GM18907 (cell line): ENCODE measurements at regions not wholly inside any gene's neighbourhood (a gene's known extent, or its start where the extent isn't known, plus 50 kb on each side); places are given as distances from the start of the nearest gene placed in this dataset.
A peak's percentile ranks its signal among the peaks of the same experiment; 100 is the strongest.

Experiments used
- ATAC-seq: cut with Tn5 transposase; IDR thresholded peaks from one replicate; pipeline ENCODE4 v1.9.1; 2021; ENCODE audit warnings: mild to moderate bottlenecking, moderate library complexity; ENCODE audit not compliant: unreplicated experiment

- no peak for ATAC-seq
These were observed 278.1 kb downstream of the HTR7 start for GRCh38 chr10:90579602-90580242.

GRCh38 chr10:90583416-90583815 is 274.4 kb downstream of the HTR7 start:
- ATAC-seq: no peak

- ATAC-seq: no peak
These were observed 270.8 kb downstream of the HTR7 start for GRCh38 chr10:90587081-90587491.

DNA sequence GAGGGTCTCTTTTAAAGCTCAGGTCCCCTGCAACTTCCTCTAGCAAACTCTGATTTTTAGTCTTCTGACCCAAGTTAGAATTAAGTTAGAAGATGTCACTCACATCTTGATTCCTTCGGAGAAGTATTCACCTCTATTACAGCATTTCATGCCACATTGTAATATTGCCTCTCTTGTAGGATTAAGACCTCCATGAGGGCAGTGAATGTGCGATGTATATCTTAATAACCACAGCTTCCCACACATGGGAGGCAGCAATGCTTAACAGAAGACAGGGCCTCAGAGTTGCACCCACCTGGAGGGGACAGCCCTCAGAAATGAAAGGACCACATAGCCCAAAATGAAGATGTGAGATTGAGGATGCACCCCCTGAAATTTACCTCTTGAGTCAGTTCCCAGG is 270.3 kb downstream of the HTR7 start:
- no peak for ATAC-seq

DNA sequence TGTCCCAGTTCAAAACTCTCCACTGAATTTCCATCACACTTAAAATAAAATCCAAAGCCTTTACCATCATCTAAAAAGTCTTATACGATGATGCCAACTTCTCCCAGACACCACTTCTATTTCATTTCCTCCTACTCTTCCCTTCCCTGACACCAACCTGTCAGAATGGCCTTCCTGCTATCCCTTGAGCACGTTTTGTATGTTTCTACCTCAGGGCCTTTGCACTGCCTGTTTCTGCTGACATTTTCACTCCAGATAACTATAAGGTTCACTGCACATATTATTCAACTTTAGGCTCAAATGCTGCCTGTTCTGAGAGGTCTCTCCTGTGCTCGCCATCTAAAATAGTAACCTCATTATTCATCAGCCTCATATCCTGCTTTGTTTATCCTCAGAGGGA is 269.6 kb downstream of the HTR7 start:
- ATAC-seq: no peak

DNA sequence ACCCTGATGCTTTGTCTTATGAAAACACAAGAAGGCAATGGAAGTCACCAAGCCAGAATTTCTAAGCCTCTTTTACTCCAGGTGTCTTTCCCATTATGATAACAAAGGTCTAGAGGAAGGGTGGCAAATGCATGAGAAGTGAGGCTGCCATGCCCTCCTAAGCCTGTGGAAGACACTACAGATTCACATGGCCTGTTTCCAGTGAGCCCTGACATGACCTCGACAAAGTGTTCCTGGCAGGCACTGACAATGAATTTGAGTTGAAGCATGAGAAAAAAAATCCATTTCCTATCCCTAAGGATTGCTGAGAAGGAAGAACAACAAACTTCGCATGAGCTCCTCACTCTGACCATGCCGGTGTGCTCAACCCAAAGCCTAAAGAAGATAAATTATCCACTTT is 268.0 kb downstream of the HTR7 start:
- no peak for ATAC-seq

DNA sequence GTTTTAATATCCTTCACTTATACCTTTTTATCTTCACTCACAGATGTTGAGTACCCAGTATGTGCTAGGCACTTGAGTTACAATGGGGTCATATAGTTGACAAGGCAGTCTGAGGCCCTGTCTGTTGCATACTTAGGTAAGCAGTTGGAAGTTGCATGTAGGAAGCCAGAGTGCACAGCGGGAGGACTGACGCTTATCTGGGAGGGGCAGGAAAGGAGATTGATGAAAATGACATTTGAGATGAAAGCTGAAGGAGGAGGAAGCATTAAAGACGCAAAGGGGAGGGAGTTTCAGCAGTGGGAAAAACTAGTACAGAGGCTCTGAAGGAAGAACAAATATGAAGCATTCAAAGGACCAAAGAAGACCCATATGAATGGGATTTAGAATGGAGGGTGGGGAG is 266.2 kb downstream of the HTR7 start:
- no peak for ATAC-seq

DNA sequence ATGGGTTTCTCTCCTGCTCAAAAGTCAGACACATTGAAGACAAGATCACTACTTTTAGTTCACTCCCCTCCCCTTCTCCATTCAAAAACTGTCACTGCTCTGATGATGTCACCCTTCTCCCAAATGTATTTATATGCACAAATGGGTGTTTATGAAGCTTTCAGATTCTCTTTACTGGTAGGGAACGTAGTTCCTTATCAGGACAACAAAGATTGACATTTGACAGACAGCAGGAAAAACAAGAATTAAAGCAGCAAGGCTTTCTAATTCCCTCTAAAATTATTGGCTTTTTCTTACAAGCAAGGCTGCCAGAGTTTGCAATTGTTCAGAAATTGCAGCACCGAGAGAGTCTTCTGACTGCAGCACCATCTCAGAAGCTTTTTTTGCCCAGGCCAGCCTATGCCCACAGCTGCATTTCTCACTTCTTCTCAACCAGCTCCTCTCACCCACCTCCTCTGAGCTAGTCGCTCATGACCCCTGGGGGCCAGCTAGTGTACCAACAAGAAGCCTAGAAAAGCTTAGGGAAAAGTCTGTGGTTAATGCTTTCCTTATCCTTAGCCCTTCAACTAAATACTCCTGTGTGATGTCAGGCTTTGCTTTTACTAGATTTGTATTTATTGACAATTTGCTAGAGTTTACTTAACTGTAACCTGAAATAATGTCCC is 265.1 kb downstream of the HTR7 start:
- peak; percentile 63 for ATAC-seq

GRCh38 chr10:90598513-90598912 is 259.3 kb downstream of the HTR7 start:
- ATAC-seq: no peak

- ATAC-seq: no peak
These were observed 254.8 kb downstream of the HTR7 start for GRCh38 chr10:90602862-90603610.

- ATAC-seq: no peak
These were observed 253.2 kb downstream of the HTR7 start for GRCh38 chr10:90604636-90605035.

GRCh38 chr10:90605506-90605905 is 252.3 kb downstream of the HTR7 start:
- no peak for ATAC-seq

DNA sequence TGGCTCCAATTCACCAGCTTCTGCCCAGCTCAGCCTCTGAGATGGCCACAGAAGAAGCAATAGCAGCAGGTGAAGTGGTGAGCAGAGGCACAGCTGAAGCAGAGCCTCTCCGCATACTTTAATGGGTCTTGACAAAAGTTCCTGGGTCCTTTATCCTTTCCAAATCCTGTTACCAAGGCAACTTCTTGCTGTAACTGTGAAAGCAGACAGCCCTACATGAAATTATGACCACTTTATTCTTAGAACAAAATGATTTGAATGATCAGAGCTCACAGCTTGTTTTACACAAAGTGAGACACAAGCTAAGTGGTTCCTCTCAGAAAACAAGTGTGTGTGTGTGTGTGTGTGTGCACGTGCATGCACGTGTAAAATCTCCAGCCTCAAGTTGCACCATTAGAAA is 245.6 kb downstream of the HTR7 start:
- no peak for ATAC-seq

GRCh38 chr10:90614631-90615030 is 243.2 kb downstream of the HTR7 start:
- ATAC-seq: no peak

DNA sequence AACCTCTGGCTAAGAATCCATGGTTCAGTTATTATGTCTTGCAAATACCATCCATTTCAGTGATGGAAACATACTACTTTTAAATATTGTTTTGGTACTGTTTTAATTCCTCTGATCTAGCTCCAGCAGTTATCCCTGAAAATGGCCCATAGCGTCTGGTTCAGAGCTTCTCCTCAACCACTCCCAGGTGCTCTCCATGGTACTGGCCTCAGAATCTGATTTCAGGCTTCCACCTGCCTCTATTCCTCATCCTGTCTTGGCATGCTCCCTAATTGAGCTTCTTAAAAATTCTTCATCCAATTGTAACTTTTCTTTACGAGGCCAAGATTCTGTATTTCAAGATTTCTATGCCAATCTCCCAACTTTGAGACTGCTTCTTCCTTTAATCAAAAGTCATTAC is 236.3 kb downstream of the HTR7 start:
- no peak for ATAC-seq

GRCh38 chr10:90635111-90635765 is 222.6 kb downstream of the HTR7 start:
- ATAC-seq: no peak

DNA sequence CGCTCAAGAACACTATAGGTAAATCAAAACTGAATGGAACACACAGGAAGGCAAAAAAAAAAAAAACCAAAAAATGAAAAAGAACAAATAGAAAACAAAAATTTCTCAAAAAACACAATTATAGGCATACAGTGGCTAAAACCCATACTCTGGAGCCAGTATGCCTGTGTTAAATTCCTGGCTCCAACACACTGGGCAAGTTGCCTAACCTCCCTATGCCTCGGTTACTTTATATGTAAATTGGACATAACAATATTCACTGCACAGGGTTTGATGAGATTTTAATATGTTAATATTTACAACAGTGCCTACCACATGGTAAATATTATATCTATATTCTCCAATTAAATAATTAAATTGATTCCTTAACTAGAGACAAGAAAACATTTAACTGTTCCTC is 217.1 kb downstream of the HTR7 start:
- ATAC-seq: no peak

DNA sequence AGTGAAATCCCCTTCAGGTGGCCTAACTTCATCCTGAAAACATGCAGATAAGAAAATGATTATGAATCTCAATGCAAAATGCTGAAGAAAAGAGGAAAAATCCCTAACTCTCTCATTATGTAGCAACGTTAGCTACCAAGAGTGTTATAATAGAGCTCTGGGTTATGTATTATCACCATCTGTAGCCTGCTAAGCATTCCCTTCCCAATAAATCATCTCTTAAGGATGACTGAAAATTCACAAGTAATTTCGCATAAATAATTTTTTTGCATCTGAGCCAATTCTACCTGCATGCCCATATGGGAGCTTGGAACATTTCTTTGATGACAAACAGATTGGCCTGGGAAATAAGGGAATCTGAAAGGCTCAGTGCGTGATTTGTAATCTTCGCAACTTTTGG is 216.1 kb downstream of the HTR7 start:
- ATAC-seq: no peak

- ATAC-seq: no peak
These were observed 215.7 kb downstream of the HTR7 start for GRCh38 chr10:90642136-90642535.

DNA sequence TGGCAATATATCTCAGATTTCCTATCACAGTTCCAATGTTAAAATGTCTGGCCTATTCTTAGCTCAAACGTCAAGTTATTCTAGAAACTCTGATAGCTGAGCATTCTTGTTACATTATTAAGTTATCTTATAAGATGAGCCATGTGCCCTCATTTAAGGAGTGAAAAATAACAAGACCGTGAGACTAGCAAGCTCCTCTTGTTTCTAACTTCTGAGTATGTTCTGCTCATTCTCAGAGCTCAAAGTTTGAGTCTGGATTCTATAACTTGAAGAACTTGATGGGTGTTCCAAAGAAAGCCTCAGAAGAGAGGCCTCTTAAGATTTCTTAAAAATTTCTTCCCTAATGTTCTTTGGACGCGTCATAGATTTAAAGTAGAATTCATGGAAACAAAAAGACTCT is 215.2 kb downstream of the HTR7 start:
- ATAC-seq: no peak

DNA sequence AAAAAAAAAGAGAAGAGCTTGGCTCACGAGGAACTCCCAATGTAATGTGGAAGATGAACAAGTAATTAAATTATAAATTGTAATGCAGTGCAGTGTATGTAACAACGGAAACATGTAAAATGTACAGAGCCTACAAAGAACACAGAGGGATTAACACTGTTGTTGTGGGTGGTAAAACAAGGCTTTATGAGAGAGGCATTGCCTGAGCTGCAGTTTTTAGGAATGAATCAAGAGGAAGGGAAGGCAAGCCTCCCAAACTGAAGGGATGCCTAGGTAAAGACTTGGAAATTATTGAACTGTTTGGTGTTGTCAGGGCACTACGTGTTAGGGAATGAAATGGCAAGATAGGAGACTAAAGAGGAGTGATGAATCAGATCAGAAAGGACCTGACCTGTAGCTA is 213.7 kb downstream of the HTR7 start:
- no peak for ATAC-seq

GRCh38 chr10:90650858-90651257 is 207.0 kb downstream of the HTR7 start:
- ATAC-seq: no peak
